A549 (cell line): ENCODE measurements at regions not wholly inside any gene's neighbourhood (a gene's known extent, or its start where the extent isn't known, plus 50 kb on each side); places are given as distances from the start of the nearest gene placed in this dataset.

Source experiments
- ATAC-seq, 2 experiments: fragments of 200-7000 bp in 1 of 2; fragments of >200 bp in 1 of 2; cut with Nextera tagmentation in 1 of 2; cut with Tn5 transposase in 1 of 2; 3 replicates each; pipeline versions ENCODE4 v1.8.0 to v1.9.1; 2018 to 2020; ENCODE audit warnings: mild to moderate bottlenecking in 1 of 2, moderate library complexity in 1 of 2
- CTCF ChIA-PET: fragments of 300-600 bp; sonication (Branson Sonifier 250); formaldehyde crosslinking; extraction: SDS; loops from one replicate; lab custom pipeline; 2021; ENCODE audit warnings: antibody characterized with exemption, inconsistent platforms; lab: Yijun Ruan, JAX
- POLR2A ChIA-PET: fragments of 350-600 bp; formaldehyde crosslinking; extraction: SDS; loops from one replicate; lab custom pipeline; 2021; ENCODE audit warnings: antibody characterized with exemption, inconsistent platforms; lab: Yijun Ruan, JAX
- DNase-seq, 2 experiments: peaks; one replicate each; pipeline versions ENCODE4 v3.0.0 to v3.0.0-alpha.2; 2011 to 2016; ENCODE audit warnings: low read depth in 1 of 2, low spot score in 1 of 2
- FAIRE-seq: peaks from 2 replicates; lab custom pipeline; 2011; peaks lifted over from hg19 to GRCh38; lab: Jason Lieb, UNC
- H3K27ac ChIP-seq, 2 experiments: fragments of >200 bp; sonication (Bioruptor Twin); formaldehyde crosslinking; 3 replicates each; pipeline ENCODE4 v1.5.1; 2016 to 2017
- H3K4me1 ChIP-seq: fragments of >200 bp; sonication (Bioruptor Twin); formaldehyde crosslinking; 3 replicates; pipeline ENCODE4 v1.6.1; 2016
- H3K4me2 ChIP-seq: fragments of >200 bp; sonication (Bioruptor Twin); formaldehyde crosslinking; 3 replicates; pipeline ENCODE4 v1.6.1; 2016
- H3K4me3 ChIP-seq: fragments of >200 bp; sonication (Bioruptor Twin); formaldehyde crosslinking; 3 replicates; pipeline ENCODE4 v1.5.1; 2016
- H3K9me3 ChIP-seq: fragments of >200 bp; sonication (Bioruptor Twin); formaldehyde crosslinking; 3 replicates; pipeline ENCODE4 v1.6.1; 2016
- ATOH8 ChIP-seq: fragments of 250-450 bp; sonication (Bioruptor Pico); IDR thresholded peaks from 2 replicates; pipeline ENCODE4 v1.5.0; 2020; ENCODE audit warnings: low read depth, mild to moderate bottlenecking, moderate library complexity
- CBX2 ChIP-seq: fragments of 200-600 bp; sonication (generic); IDR thresholded peaks from 2 replicates; pipeline ENCODE4 v1.6.1; 2016; ENCODE audit warnings: low read depth, mild to moderate bottlenecking, borderline replicate concordance
- E2F6 ChIP-seq: IDR thresholded peaks from 2 replicates; pipeline ENCODE4 v1.6.1; 2012; ENCODE audit warnings: low read depth, borderline replicate concordance
- EHF ChIP-seq: fragments of 250-450 bp; sonication (Bioruptor Pico); IDR thresholded peaks from 2 replicates; pipeline ENCODE4 v1.5.0; 2020; ENCODE audit warnings: mild to moderate bottlenecking
- ESRRA ChIP-seq: fragments of 150-350 bp; IDR thresholded peaks from 2 replicates; pipeline ENCODE4 v1.6.1; 2014; ENCODE audit warnings: mild to moderate bottlenecking, low read length, borderline replicate concordance
- FOSB ChIP-seq: fragments of 250-450 bp; sonication (Bioruptor Pico); IDR thresholded peaks from 2 replicates; pipeline ENCODE4 v1.5.0; 2020; ENCODE audit warnings: mild to moderate bottlenecking, moderate library complexity
- HES2 ChIP-seq: fragments of >200 bp; sonication (Bioruptor Twin); formaldehyde crosslinking; IDR thresholded peaks from 2 replicates; pipeline ENCODE4 v1.6.1; 2016
- HMGXB4 ChIP-seq: fragments of 250-450 bp; sonication (Bioruptor Pico); IDR thresholded peaks from 2 replicates; pipeline ENCODE4 v1.5.0; 2021; ENCODE audit warnings: mild to moderate bottlenecking, moderate library complexity, borderline replicate concordance
- JUN ChIP-seq, 2 experiments: fragments of >200 bp; sonication (Bioruptor Twin); formaldehyde crosslinking; IDR thresholded peaks; 2 replicates in 1 of 2; 3 replicates in 1 of 2; pipeline ENCODE4 v1.6.1; 2016 to 2017
- KDM1A ChIP-seq: fragments of 200-600 bp; sonication (generic); IDR thresholded peaks from 2 replicates; pipeline ENCODE4 v1.6.1; 2016; ENCODE audit warnings: low read depth, mild to moderate bottlenecking
- MYC ChIP-seq: IDR thresholded peaks from 2 replicates; pipeline ENCODE4 v1.6.1; 2012; ENCODE audit warnings: mild to moderate bottlenecking, inconsistent platforms, low read length, improper control_type of control experiment, borderline replicate concordance
- NR3C1 ChIP-seq: fragments of >200 bp; sonication (Bioruptor Twin); formaldehyde crosslinking; IDR thresholded peaks from 3 replicates; pipeline ENCODE4 v1.6.1; 2017
- PHF8 ChIP-seq: fragments of 200-600 bp; sonication (generic); IDR thresholded peaks from 2 replicates; pipeline ENCODE4 v1.6.1; 2016; ENCODE audit warnings: low read depth, mild to moderate bottlenecking, antibody characterized with exemption, moderate library complexity, borderline replicate concordance
- RAD21 ChIP-seq, 2 experiments: fragments of >200 bp in 1 of 2; sonication (Bioruptor Twin) in 1 of 2; formaldehyde crosslinking in 1 of 2; IDR thresholded peaks in 1 of 2; conservative IDR thresholded peaks in 1 of 2; 2 replicates in 1 of 2; 3 replicates in 1 of 2; pipeline ENCODE4 v1.6.1; 2012 to 2018; ENCODE audit warnings: inconsistent platforms in 1 of 2
- RARB ChIP-seq: fragments of 250-450 bp; sonication (Bioruptor Pico); IDR thresholded peaks from 2 replicates; pipeline ENCODE4 v1.8.0; 2021; ENCODE audit warnings: mild to moderate bottlenecking, moderate library complexity
- RFX5 ChIP-seq: fragments of 450-650 bp; IDR thresholded peaks from 2 replicates; pipeline ENCODE4 v1.7.1; 2014; ENCODE audit warnings: antibody characterized with exemption, mild to moderate bottlenecking, moderate library complexity
- SMC3 ChIP-seq: fragments of >200 bp; sonication (Bioruptor Twin); formaldehyde crosslinking; IDR thresholded peaks from 3 replicates; pipeline ENCODE4 v1.6.1; 2018; ENCODE audit warnings: inconsistent platforms
- SREBF2 ChIP-seq: fragments of 450-650 bp; IDR thresholded peaks from 2 replicates; pipeline ENCODE4 v1.6.1; 2014; ENCODE audit warnings: mild to moderate bottlenecking, moderate library complexity
- TFCP2L1 ChIP-seq: fragments of 250-450 bp; sonication (Bioruptor Pico); IDR thresholded peaks from 2 replicates; pipeline ENCODE4 v1.5.0; 2021; ENCODE audit warnings: mild to moderate bottlenecking
- ZC3H11A ChIP-seq: fragments of 450-650 bp; IDR thresholded peaks from 2 replicates; pipeline ENCODE4 v1.6.1; 2014; ENCODE audit warnings: antibody characterized with exemption, mild to moderate bottlenecking
- ZNF302 ChIP-seq: fragments of 250-450 bp; sonication (Bioruptor Pico); IDR thresholded peaks from 2 replicates; pipeline ENCODE4 v1.9.0; 2021; ENCODE audit warnings: inconsistent platforms, mild to moderate bottlenecking, moderate library complexity
- WGBS: methylation state at CpG from one replicate; pipeline ENCODE4 v1.1.6; 2017; ENCODE audit errors: missing lambda C conversion rate; 5-methylcytosine and 5-hydroxymethylcytosine counted together
- TF ChIP-seq, protein P1 (sequence below): fragments of >200 bp; sonication (Bioruptor Twin); formaldehyde crosslinking; IDR thresholded peaks from 3 replicates; pipeline ENCODE4 v1.5.1; 2016
- TF ChIP-seq, protein P2 (sequence below): fragments of 450-650 bp; IDR thresholded peaks from 2 replicates; pipeline ENCODE4 v1.6.1; 2014; ENCODE audit warnings: antibody characterized with exemption

GRCh38 chr2:217733461-217733860 lies 269.3 kb downstream of the TNS1 start:
- H3K27ac ChIP-seq: no peak overlapping the region
- no peak overlapping the region for H3K4me2 ChIP-seq
- TF ChIP-seq PHF8 (no peak), HMGXB4 (CRISPR knock-in tag) (no peak), CBX2 (no peak), RARB (CRISPR knock-in tag) (no peak), SMC3 (no peak), E2F6 (no peak), EHF (CRISPR knock-in tag) (no peak)
- TF ChIP-seq, protein P1, sequence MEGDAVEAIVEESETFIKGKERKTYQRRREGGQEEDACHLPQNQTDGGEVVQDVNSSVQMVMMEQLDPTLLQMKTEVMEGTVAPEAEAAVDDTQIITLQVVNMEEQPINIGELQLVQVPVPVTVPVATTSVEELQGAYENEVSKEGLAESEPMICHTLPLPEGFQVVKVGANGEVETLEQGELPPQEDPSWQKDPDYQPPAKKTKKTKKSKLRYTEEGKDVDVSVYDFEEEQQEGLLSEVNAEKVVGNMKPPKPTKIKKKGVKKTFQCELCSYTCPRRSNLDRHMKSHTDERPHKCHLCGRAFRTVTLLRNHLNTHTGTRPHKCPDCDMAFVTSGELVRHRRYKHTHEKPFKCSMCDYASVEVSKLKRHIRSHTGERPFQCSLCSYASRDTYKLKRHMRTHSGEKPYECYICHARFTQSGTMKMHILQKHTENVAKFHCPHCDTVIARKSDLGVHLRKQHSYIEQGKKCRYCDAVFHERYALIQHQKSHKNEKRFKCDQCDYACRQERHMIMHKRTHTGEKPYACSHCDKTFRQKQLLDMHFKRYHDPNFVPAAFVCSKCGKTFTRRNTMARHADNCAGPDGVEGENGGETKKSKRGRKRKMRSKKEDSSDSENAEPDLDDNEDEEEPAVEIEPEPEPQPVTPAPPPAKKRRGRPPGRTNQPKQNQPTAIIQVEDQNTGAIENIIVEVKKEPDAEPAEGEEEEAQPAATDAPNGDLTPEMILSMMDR: no peak
- TF ChIP-seq, protein P2, sequence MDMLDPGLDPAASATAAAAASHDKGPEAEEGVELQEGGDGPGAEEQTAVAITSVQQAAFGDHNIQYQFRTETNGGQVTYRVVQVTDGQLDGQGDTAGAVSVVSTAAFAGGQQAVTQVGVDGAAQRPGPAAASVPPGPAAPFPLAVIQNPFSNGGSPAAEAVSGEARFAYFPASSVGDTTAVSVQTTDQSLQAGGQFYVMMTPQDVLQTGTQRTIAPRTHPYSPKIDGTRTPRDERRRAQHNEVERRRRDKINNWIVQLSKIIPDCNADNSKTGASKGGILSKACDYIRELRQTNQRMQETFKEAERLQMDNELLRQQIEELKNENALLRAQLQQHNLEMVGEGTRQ: no peak
- H3K4me1 ChIP-seq: no peaks in the 10 kb centered on the region
- DNase-seq (no peak), FAIRE-seq (no peak), ATAC-seq (no peak)
- ChIA-PET CTCF (interaction anchor here (1.0 to 1.3 kb wide), 2 partner anchors 20 to 306 kb away, joined by 3 to 4 read pairs; no protein-coding TSS in a partner anchor), POLR2A (no interaction called here)
- H3K9me3 ChIP-seq: no peaks in the 10 kb centered on the region
- no peak overlapping the region for H3K4me3 ChIP-seq
- 23% methylated on average over 3 of the region's 3 CpGs for WGBS

- no peaks in the 10 kb centered on the region for H3K9me3 ChIP-seq
- POLR2A ChIA-PET: no interaction called here
- no peak overlapping the region for H3K4me3 ChIP-seq
- no peaks in the 10 kb centered on the region for H3K4me1 ChIP-seq
- TF ChIP-seq FOSB (no peak), ESRRA (no peak), HMGXB4 (CRISPR knock-in tag) (no peak), KDM1A (no peak), HES2 (no peak), MYC (no peak)
- TF ChIP-seq, all 56 proteins: peak for 0
- WGBS: 27% methylated on average over 3 of the region's 3 CpGs
- no peak overlapping the region for H3K27ac ChIP-seq
- CTCF ChIA-PET: interaction anchor here (1.3 kb wide), 1 partner anchor 20 kb away, joined by 3 read pairs; no protein-coding TSS in a partner anchor
- no peak overlapping the region for H3K4me2 ChIP-seq
- no peak for ATAC-seq
- FAIRE-seq: no peak
- no peak for DNase-seq
Observed at GRCh38 chr2:217732992-217733391, 269.8 kb downstream of the TNS1 start.

DNA sequence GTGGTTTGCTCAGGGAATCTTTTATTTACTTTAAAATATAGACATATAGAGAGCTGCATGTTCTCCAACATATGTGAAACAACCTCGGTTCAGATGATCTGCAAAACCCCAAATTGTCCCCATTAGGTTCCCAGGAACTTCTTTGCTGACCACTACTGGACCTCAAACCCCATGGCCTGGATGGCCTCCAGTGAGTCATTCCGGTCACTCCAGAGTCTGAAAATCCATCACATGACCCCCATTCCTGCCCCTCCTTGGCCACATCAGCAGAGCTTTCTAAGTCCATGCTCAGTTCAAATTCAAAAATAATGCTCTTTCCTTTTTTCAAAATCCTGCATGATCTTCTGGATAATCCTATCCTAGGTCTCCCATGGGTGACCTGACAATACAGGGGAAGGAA lies 271.0 kb downstream of the TNS1 start:
- Histone ChIP-seq H3K9me3 (no peaks in the 10 kb centered on the region), H3K4me1 (no peaks in the 10 kb centered on the region), H3K4me3 (no peak overlapping the region), H3K4me2 (no peak overlapping the region), H3K27ac (no peak overlapping the region)
- FAIRE-seq (no peak), DNase-seq (no peak), ATAC-seq (no peak)
- CTCF ChIA-PET: interaction anchor here (0.6 kb wide), 1 partner anchor 256 kb away, joined by 3 read pairs; no protein-coding TSS in a partner anchor
- POLR2A ChIA-PET: no interaction called here
- 37% methylated on average over 2 of the region's 2 CpGs for WGBS
- no peak for TF ChIP-seq TFCP2L1
- no peak for TF ChIP-seq ATOH8 (CRISPR knock-in tag)
- TF ChIP-seq ZC3H11A: no peak
- no peak for TF ChIP-seq ZNF302 (CRISPR knock-in tag)
- no peak for TF ChIP-seq RAD21 (conservative IDR thresholded peaks at IDR 0.05 in 1 of 2, IDR thresholded peaks at IDR 0.05 in 1 of 2)
- no peak for TF ChIP-seq NR3C1
- no peak for TF ChIP-seq RFX5
- TF ChIP-seq RARB (CRISPR knock-in tag): no peak
- TF ChIP-seq SREBF2: no peak
- no peak for TF ChIP-seq JUN (IDR thresholded peaks at IDR 0.05)
- TF ChIP-seq, all 56 proteins: peak for 0
